GM12865 (cell line): ENCODE measurements at regions not wholly inside any gene's neighbourhood (a gene's known extent, or its start where the extent isn't known, plus 50 kb on each side); places are given as distances from the start of the nearest gene placed in this dataset.

ENCODE experiments used
- DNase-seq: peaks from one replicate; pipeline ENCODE4 v3.0.0; 2010; ENCODE audit warnings: low read depth
- H3K4me3 ChIP-seq: 2 replicates; pipeline ENCODE4 v1.5.1; 2011; ENCODE audit warnings: mild to moderate bottlenecking, low read depth, low read length, control low read depth
- TF ChIP-seq, protein P1 (sequence below): IDR thresholded peaks from 2 replicates; pipeline ENCODE4 v1.5.1; 2011; ENCODE audit warnings: low read length, control low read depth, low read depth, inconsistent platforms; ENCODE audit not compliant: insufficient read depth; ENCODE audit errors: missing control alignments

GRCh38 chr12:114943601-114944000, 259.6 kb upstream of the TBX3 start:
- TF ChIP-seq, protein P1, sequence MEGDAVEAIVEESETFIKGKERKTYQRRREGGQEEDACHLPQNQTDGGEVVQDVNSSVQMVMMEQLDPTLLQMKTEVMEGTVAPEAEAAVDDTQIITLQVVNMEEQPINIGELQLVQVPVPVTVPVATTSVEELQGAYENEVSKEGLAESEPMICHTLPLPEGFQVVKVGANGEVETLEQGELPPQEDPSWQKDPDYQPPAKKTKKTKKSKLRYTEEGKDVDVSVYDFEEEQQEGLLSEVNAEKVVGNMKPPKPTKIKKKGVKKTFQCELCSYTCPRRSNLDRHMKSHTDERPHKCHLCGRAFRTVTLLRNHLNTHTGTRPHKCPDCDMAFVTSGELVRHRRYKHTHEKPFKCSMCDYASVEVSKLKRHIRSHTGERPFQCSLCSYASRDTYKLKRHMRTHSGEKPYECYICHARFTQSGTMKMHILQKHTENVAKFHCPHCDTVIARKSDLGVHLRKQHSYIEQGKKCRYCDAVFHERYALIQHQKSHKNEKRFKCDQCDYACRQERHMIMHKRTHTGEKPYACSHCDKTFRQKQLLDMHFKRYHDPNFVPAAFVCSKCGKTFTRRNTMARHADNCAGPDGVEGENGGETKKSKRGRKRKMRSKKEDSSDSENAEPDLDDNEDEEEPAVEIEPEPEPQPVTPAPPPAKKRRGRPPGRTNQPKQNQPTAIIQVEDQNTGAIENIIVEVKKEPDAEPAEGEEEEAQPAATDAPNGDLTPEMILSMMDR: no peak
- DNase-seq: peak; percentile 18
- no peak overlapping the region for H3K4me3 ChIP-seq

GRCh38 chr12:114938487-114939210, 254.7 kb upstream of the TBX3 start:
- DNase-seq: no peak
- H3K4me3 ChIP-seq: no peak overlapping the region
- TF ChIP-seq, protein P1: no peak

- H3K4me3 ChIP-seq: no peak overlapping the region
- TF ChIP-seq, protein P1: no peak
- DNase-seq: no peak
These were observed 252.4 kb upstream of the TBX3 start for GRCh38 chr12:114936148-114937079.

DNA sequence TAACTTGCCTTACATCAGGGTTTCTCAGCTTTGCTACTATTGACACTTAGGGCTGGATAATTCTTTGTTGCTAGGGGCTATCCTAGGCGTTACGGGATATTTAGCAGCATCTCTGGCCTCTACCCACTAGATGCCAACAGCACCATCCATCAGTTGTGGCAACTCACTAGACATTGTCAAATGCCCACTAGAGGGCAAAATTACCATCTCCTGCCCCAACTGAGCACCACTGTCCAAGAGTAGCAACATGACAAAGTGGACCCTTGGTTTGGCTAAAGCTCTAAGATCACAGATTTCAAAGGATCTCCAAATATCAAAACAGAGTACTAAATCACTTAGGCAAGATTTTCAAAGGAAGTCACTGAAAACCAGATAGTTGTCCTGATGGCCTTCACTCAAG, 251.7 kb upstream of the TBX3 start:
- TF ChIP-seq, protein P1: peak; percentile 11
- no peak overlapping the region for H3K4me3 ChIP-seq
- DNase-seq: peak; percentile 6

GRCh38 chr12:114933428-114934160, 249.6 kb upstream of the TBX3 start:
- DNase-seq: no peak
- no peak overlapping the region for H3K4me3 ChIP-seq
- TF ChIP-seq, protein P1: no peak

DNA sequence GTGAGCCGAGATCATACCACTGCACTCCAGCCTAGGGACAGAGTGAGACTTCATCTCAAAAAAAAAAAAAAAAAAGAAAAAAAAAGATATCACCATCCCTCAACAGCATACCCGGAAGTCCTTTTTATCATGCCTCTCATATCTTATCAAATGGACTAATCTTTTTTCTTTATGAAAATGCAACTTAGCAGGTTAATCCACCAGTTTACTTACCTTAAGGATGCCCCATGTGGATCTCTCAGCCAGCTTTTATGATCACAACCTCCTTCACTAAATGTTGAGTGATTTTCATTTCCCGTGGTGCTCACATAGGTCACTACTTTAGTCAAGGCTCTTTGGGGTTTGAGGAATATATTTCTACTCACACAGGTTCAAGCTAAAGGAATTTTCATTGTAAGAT, 248.8 kb upstream of the TBX3 start:
- DNase-seq: no peak
- TF ChIP-seq, protein P1: no peak
- H3K4me3 ChIP-seq: no peak overlapping the region
